Activated effector memory CD4-positive, alpha-beta T cell treated with Interleukin-2 at 50 U/mL for 16 hours (primary cell): ENCODE measurements at regions not wholly inside any gene's neighbourhood (a gene's known extent, or its start where the extent isn't known, plus 50 kb on each side); places are given as distances from the start of the nearest gene placed in this dataset.
"Not testable (repeated sequence)": the region's sequence is repeated elsewhere in the genome, so short reads cannot be mapped to it uniquely, and the experiment has no call there.

ENCODE experiments used
- DNase-seq: peaks from one replicate; pipeline ENCODE4 v3.0.0-alpha.2; 2020

DNA sequence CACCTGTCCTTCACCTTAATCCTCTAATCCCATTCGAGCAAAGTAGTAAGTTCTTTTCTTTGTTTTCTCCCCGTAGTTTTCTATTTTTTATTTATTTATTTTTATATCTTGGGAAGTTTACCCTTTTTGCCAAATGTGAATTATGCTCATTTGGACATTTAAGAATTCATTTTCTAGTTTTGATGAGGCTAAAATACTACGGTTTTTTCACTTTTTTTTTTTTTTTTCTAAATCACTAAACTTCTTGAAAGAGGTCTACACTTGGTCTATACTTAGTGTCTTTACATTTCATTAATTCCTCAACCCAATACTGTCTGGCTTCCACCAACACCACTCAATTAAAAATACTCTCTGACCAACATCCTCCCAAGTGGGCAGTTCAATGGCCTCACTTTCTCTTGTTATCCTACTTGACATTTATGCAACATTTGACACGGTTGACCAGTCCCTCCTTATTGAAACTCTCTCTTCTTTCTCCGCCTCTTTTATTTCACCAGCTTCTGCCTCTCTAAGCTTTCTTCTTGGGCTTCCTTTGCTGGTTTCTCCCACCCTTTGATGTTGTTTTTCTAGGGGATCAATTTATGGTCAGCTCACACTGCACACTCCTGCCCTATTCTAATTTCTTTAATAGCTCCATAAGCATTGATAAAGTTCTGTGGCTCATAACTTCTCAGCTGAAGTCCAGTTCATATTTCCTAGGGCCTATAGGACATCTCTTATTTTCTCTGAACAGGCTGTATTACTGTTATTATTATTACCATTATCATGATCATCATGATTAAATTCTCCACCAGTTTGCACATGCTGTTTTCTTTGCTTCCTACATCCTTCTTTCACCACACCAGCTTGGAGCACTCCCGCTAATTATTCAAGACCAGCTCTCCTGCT, 72.6 kb upstream of the CITED2 start:
- no peak for DNase-seq

GRCh38 chr6:139446138-139446715, 71.8 kb upstream of the CITED2 start:
- DNase-seq = no peak

DNA sequence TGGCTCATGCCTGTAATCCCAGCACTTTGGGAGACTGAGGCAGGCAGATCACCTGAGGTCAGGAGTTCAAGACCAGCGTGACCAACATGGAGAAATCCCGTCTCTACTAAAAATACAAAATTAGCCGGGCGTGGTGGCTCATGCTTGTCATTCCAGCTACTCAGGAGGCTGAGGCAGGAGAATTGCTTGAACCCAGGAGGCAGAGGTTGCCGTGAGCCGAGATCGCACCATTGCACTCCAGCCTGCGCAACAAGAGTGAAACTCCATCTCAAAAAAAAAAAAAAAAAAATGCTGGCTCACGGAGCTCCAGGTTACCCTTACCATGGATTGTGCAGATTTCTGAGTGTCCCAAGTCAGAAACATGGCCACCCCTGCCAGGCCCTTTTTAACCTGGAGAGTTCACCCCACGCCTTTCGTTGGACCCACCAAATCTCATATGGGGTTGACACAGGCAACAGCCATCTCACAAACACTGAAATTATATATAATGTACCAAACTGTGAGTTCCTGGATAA, 69.9 kb upstream of the CITED2 start:
- DNase-seq = not testable (repeated sequence)

DNA sequence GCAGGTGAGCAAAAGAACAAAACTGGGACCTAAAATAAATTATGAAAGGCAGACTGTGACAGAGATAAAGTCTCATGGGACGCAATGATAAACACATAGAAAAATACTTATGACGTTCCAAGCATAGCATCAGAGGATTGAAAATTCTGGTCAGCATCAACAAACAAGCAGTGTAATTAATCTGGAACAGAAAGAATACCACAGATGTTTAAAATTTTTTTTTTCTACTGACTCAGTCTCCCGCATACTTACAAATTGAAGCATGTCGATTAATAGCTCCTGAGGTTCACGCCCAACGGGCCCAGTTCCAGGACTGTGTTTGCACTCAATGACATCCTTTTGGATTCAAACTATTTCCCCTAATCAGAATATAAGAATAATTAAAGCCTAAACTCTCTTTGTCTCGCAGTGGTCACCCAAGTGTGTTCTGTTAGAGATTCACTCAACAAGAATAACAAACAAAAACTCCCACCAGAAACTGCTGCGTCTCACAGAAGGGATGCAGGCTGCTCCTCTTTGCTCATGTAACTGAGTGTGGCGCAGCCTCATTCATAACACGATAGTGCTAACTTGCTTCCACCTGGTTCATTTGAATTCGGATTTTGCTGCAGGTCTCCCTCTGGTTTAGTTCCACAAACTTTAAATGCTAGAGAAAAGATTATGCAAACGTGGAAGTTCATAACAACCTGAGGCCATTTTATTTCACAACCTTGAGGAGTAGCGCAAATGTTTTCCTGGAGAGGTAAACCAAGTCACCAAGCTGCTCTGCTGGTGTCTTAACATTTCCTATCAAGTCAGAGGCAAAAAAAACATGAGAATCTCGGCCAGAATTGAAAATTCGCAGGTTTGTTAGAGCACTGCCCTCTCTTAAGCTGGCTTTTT, 69.0 kb upstream of the CITED2 start:
- DNase-seq = no peak

DNA sequence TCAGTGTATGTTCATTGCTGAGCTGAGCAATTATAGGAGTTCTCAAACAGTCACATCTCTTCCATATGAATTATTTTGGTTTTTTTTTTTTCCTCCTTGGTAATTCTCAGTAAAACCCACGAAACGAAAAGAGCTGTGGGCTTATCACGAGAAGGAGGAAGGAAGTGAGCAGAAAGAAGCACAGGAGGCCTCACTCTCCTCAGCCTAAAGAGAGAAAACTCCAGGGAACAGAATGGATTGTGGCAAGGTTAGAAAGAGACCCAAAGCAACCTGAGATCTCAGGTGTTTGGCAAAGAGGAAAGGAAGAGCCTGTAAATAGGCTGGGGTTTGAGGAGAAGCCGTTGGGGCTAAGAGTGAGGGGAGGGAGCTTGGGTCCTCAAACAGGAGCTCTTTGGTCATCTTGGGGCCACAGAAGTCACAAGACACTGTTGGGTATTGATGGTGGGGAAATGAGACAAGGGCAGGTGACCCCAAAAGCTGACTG, 67.8 kb upstream of the CITED2 start:
- no peak for DNase-seq

GRCh38 chr6:139439349-139439748, 64.9 kb upstream of the CITED2 start:
- DNase-seq = no peak

GRCh38 chr6:139438775-139439174, 64.3 kb upstream of the CITED2 start:
- no peak for DNase-seq

DNA sequence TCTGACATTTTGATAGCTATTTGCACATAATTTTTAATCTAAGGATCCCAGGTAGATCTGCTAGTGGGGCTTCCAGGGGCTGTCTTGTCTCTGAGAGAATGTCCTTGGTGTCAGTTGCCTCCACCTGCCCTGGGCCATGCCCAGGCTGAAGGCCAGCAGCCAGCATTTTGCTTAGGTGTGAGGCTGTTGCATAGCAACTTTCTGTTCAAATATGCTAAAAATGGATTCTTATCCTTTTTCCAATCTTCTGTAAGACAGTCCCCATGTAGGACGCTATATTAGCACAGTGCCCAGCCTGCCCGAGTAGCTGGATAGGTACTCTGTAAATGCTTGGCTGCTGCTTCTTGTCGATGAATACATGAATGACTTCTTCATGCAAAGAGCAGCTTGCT, 62.5 kb upstream of the CITED2 start:
- DNase-seq = no peak

DNA sequence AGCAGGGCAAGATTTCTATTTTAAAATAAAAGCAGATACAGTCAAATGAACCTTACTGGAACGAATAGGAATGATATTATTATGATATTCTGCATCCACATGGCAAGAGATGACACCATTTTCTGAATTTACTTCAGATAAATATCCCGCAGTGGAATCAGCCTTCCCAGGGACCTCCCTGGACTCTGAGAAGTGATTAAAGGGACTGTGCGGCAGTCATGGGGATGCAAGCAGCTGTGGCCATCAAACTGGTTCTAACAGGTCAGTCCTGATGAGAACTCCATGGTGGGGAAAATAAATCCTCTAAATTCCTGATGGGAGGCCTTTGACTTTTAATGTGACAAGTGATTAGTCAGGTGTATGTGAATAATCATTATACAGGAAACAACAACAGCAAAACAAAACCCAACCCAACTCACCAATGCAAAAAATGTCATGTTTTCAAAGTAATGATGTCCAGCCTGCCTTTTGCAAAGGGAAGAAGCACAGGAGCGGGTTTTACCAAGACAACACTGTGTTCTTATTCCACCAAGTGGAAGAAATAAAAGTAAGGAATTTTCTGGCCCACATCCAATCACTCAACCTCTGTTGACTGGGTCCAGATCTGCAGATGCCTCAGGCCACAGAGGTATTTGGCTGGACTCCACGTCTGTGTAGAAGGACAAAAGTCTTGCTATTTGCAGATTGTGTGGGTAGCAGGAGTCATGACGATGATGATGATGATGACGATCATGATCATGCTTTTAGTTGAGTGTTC, 61.9 kb upstream of the CITED2 start:
- DNase-seq = no peak

GRCh38 chr6:139433631-139434419, 59.4 kb upstream of the CITED2 start:
- DNase-seq = no peak

- DNase-seq = no peak
Measured at GRCh38 chr6:139431602-139431956, 57.1 kb upstream of the CITED2 start.

- DNase-seq = no peak
Measured at GRCh38 chr6:139430899-139431601, 56.6 kb upstream of the CITED2 start.

DNA sequence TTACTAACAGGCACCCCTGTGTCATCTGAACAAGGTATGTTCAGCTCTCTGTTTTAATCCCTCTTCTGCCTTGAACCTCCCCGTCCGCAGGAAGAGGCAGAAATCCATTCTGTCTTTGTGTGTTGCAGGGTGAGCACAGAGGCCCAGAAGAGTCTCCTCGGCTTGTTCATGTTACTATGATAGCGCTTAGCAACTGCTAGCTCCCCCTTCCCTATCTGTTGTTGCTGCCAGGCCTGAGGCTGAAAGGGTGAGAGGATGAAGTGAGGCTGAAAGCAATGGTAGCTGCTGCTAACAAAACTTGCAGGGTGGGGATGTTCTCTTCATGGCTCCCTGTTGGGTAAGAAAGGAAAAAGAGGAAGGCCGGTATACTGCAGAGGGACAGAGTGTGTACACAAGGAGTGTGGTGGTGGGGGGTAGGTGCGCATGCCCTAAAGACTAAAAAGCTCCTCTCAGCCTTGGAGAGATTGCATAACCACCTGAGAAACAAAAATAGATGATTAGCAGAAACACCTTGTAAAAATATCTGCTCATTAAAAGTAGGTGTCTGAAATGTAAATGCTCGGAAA, 55.2 kb upstream of the CITED2 start:
- DNase-seq = no peak

GRCh38 chr6:139427199-139427598, 52.8 kb upstream of the CITED2 start:
- DNase-seq = no peak

DNA sequence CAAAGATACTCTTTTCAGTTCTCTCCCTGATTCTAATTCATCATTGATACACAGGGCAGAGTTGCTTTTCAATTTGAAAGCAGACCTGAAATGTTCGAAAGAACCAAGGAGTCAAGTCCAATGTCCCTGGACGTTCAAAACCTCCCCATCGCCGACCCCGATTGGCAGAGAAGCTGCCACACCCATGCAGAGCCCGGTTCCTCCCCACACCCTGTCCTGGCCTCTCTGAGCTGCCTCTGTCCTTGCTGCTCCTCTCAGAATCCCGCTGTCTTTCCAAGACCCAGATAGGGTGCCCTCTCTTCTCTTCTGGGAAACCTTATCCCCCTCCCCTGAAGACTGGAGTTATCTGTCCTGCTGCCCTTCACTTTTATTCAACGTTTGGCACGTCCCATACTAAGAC, 52.3 kb upstream of the CITED2 start:
- DNase-seq = no peak

DNA sequence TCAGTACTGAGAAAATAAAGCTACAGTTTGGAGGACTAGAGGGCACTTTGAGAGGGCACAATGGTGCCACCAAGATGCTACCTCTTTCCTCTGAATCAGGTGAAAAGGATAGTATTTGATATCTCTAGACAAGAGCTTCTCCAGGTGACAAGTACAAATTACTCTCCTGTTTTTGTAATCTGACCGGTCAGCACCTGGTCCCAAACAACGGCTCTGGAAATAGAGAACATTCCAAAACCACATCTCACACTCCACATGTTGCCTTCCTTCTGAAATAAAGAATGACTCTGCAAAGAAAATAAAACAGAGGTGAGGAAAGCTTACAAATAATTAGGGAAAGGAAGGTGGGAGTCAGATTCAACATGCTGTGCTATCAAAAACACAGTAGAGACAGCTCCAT, 51.3 kb upstream of the CITED2 start:
- no peak for DNase-seq

- no peak for DNase-seq
Measured at GRCh38 chr6:139423971-139424667, 49.7 kb upstream of the CITED2 start.
